ENCODE measurements at regions not wholly inside any gene's neighbourhood (a gene's known extent, or its start where the extent isn't known, plus 50 kb on each side); places are given as distances from the start of the nearest gene placed in this dataset.

DNA sequence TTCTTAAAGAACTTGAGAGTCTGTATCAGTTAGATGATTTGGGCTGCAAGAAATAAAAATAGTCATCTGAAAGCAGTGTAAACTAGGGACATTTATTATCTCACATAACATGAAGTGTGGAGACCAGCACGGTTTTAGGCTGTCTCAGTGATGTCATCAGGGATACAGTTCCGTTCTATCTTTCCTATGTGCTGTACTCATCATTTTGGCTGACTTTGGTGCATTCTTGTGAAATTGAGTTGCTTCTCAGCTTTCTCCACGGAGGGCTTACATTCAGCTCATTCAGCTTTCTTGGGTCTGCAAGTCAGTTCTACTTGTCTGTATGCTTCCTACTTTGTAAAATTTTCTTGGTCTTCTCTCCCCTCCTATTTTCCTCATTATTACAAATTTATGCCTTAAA is 51.8 kb upstream of the LIN7C start:
- no peaks in the 10 kb centered on the region for H3K9me3 ChIP-seq
- H3K9ac ChIP-seq, result no peak overlapping the region
- H3K4me3 ChIP-seq (ENCODE audit: low read depth in 2 of 2, low read length in 1 of 2), result no peak overlapping the region
- WGBS (ENCODE audit: low lambda C conversion rate), result 50% methylated on average over 3 of the region's 3 CpGs
- H3K4me1 ChIP-seq (ENCODE audit: control insufficient read depth in 1 of 2, insufficient read depth in 2 of 2, low read depth in 1 of 2, low read length in 1 of 2), result no peaks in the 10 kb centered on the region
- no peaks in the 10 kb centered on the region for H3K9me2 ChIP-seq
- H3K27me3 ChIP-seq (ENCODE audit: insufficient read depth), result no peaks in the 10 kb centered on the region
- no peaks in the 10 kb centered on the region for H3K79me2 ChIP-seq (ENCODE audit: insufficient read depth)
- H3K27ac ChIP-seq (ENCODE audit: low read depth in 2 of 2, low read length in 1 of 2), result no peak overlapping the region
- no peaks in the 10 kb centered on the region for H4K20me1 ChIP-seq (ENCODE audit: insufficient read depth)
- no peak overlapping the region for H3K4me2 ChIP-seq
- POLR2A ChIA-PET, result no interaction called here
- no peak overlapping the region for H2AFZ ChIP-seq (ENCODE audit: low read depth)
- no peaks in the 10 kb centered on the region for H3K36me3 ChIP-seq (replicated peaks in 1 of 2; ENCODE audit: control insufficient read depth in 1 of 2, insufficient read depth in 2 of 2, low read length in 1 of 2)
- peaks cover 10% of the 10 kb centered on the region for H3F3A ChIP-seq (replicated peaks; ENCODE audit: insufficient read depth)
- DNase-seq, result no peak
- TF ChIP-seq, protein P1, sequence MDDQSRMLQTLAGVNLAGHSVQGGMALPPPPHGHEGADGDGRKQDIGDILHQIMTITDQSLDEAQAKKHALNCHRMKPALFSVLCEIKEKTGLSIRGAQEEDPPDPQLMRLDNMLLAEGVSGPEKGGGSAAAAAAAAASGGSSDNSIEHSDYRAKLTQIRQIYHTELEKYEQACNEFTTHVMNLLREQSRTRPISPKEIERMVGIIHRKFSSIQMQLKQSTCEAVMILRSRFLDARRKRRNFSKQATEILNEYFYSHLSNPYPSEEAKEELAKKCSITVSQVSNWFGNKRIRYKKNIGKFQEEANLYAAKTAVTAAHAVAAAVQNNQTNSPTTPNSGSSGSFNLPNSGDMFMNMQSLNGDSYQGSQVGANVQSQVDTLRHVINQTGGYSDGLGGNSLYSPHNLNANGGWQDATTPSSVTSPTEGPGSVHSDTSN (IDR thresholded peaks at IDR 0.05), result no peak
- TF ChIP-seq POLR2AphosphoS5 (IDR thresholded peaks at IDR 0.05; ENCODE audit: low read depth, low read length), result no peak
- CTCF ChIA-PET, result interaction anchor here (1.1 kb wide), 1 partner anchor 42 kb away, joined by 3 read pairs; no protein-coding TSS in a partner anchor

DNA sequence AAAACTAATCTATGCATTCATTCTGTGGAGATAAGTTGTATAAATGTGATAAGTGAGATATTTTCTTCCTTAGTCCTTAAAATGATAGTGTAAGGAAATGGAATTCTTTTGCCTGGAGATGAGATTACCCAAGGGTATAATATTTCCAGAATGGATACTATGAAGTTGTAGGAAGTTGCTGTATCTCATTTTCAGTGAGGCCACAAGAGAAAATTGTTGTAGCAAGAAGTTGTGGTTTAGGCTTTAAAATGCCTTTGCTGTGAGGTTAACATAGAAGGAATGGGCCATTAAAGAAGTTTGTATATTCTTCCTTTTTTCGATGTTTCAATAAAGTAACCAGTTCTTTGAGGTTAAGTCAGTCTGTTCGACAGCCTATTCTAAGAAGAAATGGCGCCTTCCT is 50.7 kb upstream of the LIN7C start:
- WGBS (ENCODE audit: low lambda C conversion rate), result 60% methylated on average over 3 of the region's 3 CpGs

More for the DNA sequence above, 50.7 kb upstream of the LIN7C start:
- peaks cover 5% of the 10 kb centered on the region for H3F3A ChIP-seq (replicated peaks; ENCODE audit: insufficient read depth)
- no peaks in the 10 kb centered on the region for H3K27me3 ChIP-seq (ENCODE audit: insufficient read depth)
- H2AFZ ChIP-seq (ENCODE audit: low read depth), result no peak overlapping the region
- no peaks in the 10 kb centered on the region for H3K79me2 ChIP-seq (ENCODE audit: insufficient read depth)
- H3K36me3 ChIP-seq (replicated peaks in 1 of 2; ENCODE audit: control insufficient read depth in 1 of 2, insufficient read depth in 2 of 2, low read length in 1 of 2), result no peaks in the 10 kb centered on the region
- H3K9ac ChIP-seq, result no peak overlapping the region
- H3K27ac ChIP-seq (ENCODE audit: low read depth in 2 of 2, low read length in 1 of 2), result no peak overlapping the region
- POLR2A ChIA-PET, result no interaction called here
- no peaks in the 10 kb centered on the region for H3K9me2 ChIP-seq
- no peaks in the 10 kb centered on the region for H3K9me3 ChIP-seq
- no peak overlapping the region for H3K4me3 ChIP-seq (ENCODE audit: low read depth in 2 of 2, low read length in 1 of 2)
- no peak overlapping the region for H3K4me2 ChIP-seq
- no peak for DNase-seq
- H4K20me1 ChIP-seq (ENCODE audit: insufficient read depth), result no peaks in the 10 kb centered on the region
- no peaks in the 10 kb centered on the region for H3K4me1 ChIP-seq (ENCODE audit: control insufficient read depth in 1 of 2, insufficient read depth in 2 of 2, low read depth in 1 of 2, low read length in 1 of 2)
- CTCF ChIA-PET, result no interaction called here
- TF ChIP-seq YY1 (IDR thresholded peaks at IDR 0.05; ENCODE audit: low read depth) (no peak), GATA2 (CRISPR knock-in tag; IDR thresholded peaks at IDR 0.05) (no peak), MEF2A (IDR thresholded peaks at IDR 0.05; ENCODE audit: borderline replicate concordance, low read depth) (no peak), RXRA (IDR thresholded peaks at IDR 0.05; ENCODE audit: borderline replicate concordance, low read depth) (no peak), FOXJ3 (CRISPR knock-in tag; IDR thresholded peaks at IDR 0.05) (no peak), FOSL2 (IDR thresholded peaks at IDR 0.05; ENCODE audit: borderline replicate concordance, low read depth) (no peak), RFX5 (IDR thresholded peaks at IDR 0.05; ENCODE audit: low read length) (no peak), EZH2phosphoT487 (IDR thresholded peaks at IDR 0.05; ENCODE audit: borderline replicate concordance, low read depth) (no peak), ELF1 (IDR thresholded peaks at IDR 0.05) (no peak)

Data from SK-N-SH (cell line).